ENCODE measurements at regions not wholly inside any gene's neighbourhood (a gene's known extent, or its start where the extent isn't known, plus 50 kb on each side); places are given as distances from the start of the nearest gene placed in this dataset.

DNA sequence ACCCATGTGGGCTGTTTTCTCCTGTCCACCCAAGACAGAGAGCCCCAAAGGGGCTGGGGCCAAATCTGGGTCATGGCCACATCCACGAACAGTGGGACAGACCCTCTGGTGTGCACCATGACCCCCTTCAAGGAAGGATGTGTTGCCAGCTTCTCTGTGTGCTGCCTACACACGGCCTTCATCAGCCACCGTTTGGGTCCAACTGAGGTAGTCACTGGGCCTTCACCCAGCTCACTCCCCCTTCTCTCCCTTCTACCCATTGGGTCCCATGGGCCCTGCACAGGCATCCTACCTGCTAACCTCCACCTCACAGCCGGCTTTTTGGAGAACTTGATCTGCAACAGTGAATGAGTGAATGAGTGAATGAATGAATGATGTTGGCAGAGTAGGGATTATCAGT lies 1484.9 kb downstream of the BRD1 start:
- TF ChIP-seq, protein P1, sequence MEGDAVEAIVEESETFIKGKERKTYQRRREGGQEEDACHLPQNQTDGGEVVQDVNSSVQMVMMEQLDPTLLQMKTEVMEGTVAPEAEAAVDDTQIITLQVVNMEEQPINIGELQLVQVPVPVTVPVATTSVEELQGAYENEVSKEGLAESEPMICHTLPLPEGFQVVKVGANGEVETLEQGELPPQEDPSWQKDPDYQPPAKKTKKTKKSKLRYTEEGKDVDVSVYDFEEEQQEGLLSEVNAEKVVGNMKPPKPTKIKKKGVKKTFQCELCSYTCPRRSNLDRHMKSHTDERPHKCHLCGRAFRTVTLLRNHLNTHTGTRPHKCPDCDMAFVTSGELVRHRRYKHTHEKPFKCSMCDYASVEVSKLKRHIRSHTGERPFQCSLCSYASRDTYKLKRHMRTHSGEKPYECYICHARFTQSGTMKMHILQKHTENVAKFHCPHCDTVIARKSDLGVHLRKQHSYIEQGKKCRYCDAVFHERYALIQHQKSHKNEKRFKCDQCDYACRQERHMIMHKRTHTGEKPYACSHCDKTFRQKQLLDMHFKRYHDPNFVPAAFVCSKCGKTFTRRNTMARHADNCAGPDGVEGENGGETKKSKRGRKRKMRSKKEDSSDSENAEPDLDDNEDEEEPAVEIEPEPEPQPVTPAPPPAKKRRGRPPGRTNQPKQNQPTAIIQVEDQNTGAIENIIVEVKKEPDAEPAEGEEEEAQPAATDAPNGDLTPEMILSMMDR (IDR thresholded peaks at IDR 0.05 in 8 of 11, conservative IDR thresholded peaks at IDR 0.05 in 3 of 11): no peak
- TF ChIP-seq POLR2AphosphoS5 (IDR thresholded peaks at IDR 0.05): no peak

Data from spleen (tissue), 7 donors.